PFSK-1 (cell line): ENCODE measurements at regions not wholly inside any gene's neighbourhood (a gene's known extent, or its start where the extent isn't known, plus 50 kb on each side); places are given as distances from the start of the nearest gene placed in this dataset.

Experiments used
- FOXP2 ChIP-seq: optimal IDR thresholded peaks from 2 replicates; pipeline ENCODE3; 2011; ENCODE audit warnings: borderline replicate concordance, control low read depth, inconsistent platforms; ENCODE audit not compliant: insufficient read depth; ENCODE audit errors: extremely low read length, extremely low read depth
- POLR2AphosphoS5 ChIP-seq: IDR thresholded peaks from 2 replicates; pipeline ENCODE4 v1.6.1; 2012; ENCODE audit warnings: low read depth, mild to moderate bottlenecking, control low read depth, low read length, moderate library complexity
- REST ChIP-seq, 2 experiments: IDR thresholded peaks; 2 replicates each; pipeline versions ENCODE4 v1.6.1 to v1.8.0; 2011 to 2012; ENCODE audit warnings: low read depth in 2 of 2, low read length in 2 of 2, control low read depth in 1 of 2, inconsistent platforms in 1 of 2, mild to moderate bottlenecking in 1 of 2, moderate library complexity in 1 of 2; ENCODE audit not compliant: insufficient read depth in 1 of 2
- SIN3A ChIP-seq: IDR thresholded peaks from 2 replicates; pipeline ENCODE4 v1.6.1; 2012; ENCODE audit warnings: mild to moderate bottlenecking, low read length, moderate library complexity, borderline replicate concordance; ENCODE audit not compliant: insufficient read depth
- TAF1 ChIP-seq: IDR thresholded peaks from 2 replicates; pipeline ENCODE4 v1.6.1; 2012; ENCODE audit warnings: low read length, control low read depth, borderline replicate concordance; ENCODE audit not compliant: insufficient read depth

- no peak for TF ChIP-seq POLR2AphosphoS5
- no peak for TF ChIP-seq FOXP2
- TF ChIP-seq SIN3A: no peak
- no peak for TF ChIP-seq REST (IDR thresholded peaks at IDR 0.05; ENCODE audit: insufficient read depth in 1 of 2, low read depth in 2 of 2, low read length in 2 of 2)
- TF ChIP-seq TAF1: no peak
These were observed 458.9 kb downstream of the LMO4 start for GRCh38 chr1:87787551-87787950.

GRCh38 chr1:87790756-87791155 is 462.1 kb downstream of the LMO4 start:
- TF ChIP-seq SIN3A: no peak
- TF ChIP-seq FOXP2: no peak
- TF ChIP-seq POLR2AphosphoS5: no peak
- TF ChIP-seq REST (IDR thresholded peaks at IDR 0.05; ENCODE audit: insufficient read depth in 1 of 2, low read depth in 2 of 2, low read length in 2 of 2): no peak
- no peak for TF ChIP-seq TAF1

GRCh38 chr1:87791931-87792740 is 463.5 kb downstream of the LMO4 start:
- TF ChIP-seq TAF1 (no peak), REST (IDR thresholded peaks at IDR 0.05; ENCODE audit: insufficient read depth in 1 of 2, low read depth in 2 of 2, low read length in 2 of 2) (no peak), SIN3A (no peak), FOXP2 (no peak), POLR2AphosphoS5 (no peak)

- no peak for TF ChIP-seq FOXP2
- no peak for TF ChIP-seq POLR2AphosphoS5
- no peak for TF ChIP-seq REST (IDR thresholded peaks at IDR 0.05; ENCODE audit: insufficient read depth in 1 of 2, low read depth in 2 of 2, low read length in 2 of 2)
- no peak for TF ChIP-seq TAF1
- TF ChIP-seq SIN3A: no peak
These were observed 466.3 kb downstream of the LMO4 start for GRCh38 chr1:87794788-87795614.
